SH-SY5Y (cell line): ENCODE measurements at regions not wholly inside any gene's neighbourhood (a gene's known extent, or its start where the extent isn't known, plus 50 kb on each side); places are given as distances from the start of the nearest gene placed in this dataset.

Source experiments
- GATA2 ChIP-seq: IDR thresholded peaks from 2 replicates; pipeline ENCODE4 v1.6.1; 2011; ENCODE audit warnings: mild to moderate bottlenecking, low read depth, low read length
- GATA3 ChIP-seq: IDR thresholded peaks from 2 replicates; pipeline ENCODE4 v1.6.1; 2011; ENCODE audit warnings: low read depth, mild to moderate bottlenecking, low read length, moderate library complexity

GRCh38 chr5:89053547-89053946 lies 170.6 kb upstream of the MEF2C start:
- TF ChIP-seq GATA3 (no peak), GATA2 (no peak)
